Kidney (tissue), 13 donors: ENCODE measurements at regions not wholly inside any gene's neighbourhood (a gene's known extent, or its start where the extent isn't known, plus 50 kb on each side); places are given as distances from the start of the nearest gene placed in this dataset.

Experiments
- DNase-seq, 5 donors: peaks; one replicate each; pipeline ENCODE4 v3.0.0-alpha.2; 2013 to 2020
- FAIRE-seq: peaks from 2 replicates; lab custom pipeline; 2012; peaks lifted over from hg19 to GRCh38; lab: Jason Lieb, UNC
- H3K27ac ChIP-seq, 2 donors: one replicate each; pipeline ENCODE4 v1.7.0; 2013; ENCODE audit warnings: low read depth in 2 of 2, low read length in 2 of 2, inconsistent platforms in 1 of 2
- H3K27me3 ChIP-seq: one replicate; pipeline ENCODE4 v1.7.1; 2013; ENCODE audit warnings: low read length, inconsistent platforms; ENCODE audit not compliant: control insufficient read depth, insufficient read depth
- H3K36me3 ChIP-seq, 3 donors: one replicate each; pipeline versions ENCODE4 v1.7.0 to v1.7.1; 2013; ENCODE audit warnings: low read length in 3 of 3, control low read depth in 1 of 3, inconsistent platforms in 1 of 3; ENCODE audit not compliant: insufficient read depth in 3 of 3, control insufficient read depth in 2 of 3
- H3K4me1 ChIP-seq, 3 donors: one replicate each; pipeline versions ENCODE4 v1.7.0 to v1.7.1; 2013; ENCODE audit warnings: low read length in 3 of 3, inconsistent platforms in 1 of 3, low read depth in 1 of 3; ENCODE audit not compliant: control insufficient read depth in 2 of 3, insufficient read depth in 2 of 3
- H3K4me3 ChIP-seq, 3 donors: one replicate each; pipeline versions ENCODE4 v1.7.0 to v1.8.1; 2013; ENCODE audit warnings: low read length in 3 of 3, control low read depth in 1 of 3, inconsistent platforms in 1 of 3
- H3K9ac ChIP-seq, 3 donors: one replicate each; pipeline versions ENCODE4 v1.7.0 to v1.7.1; 2013; ENCODE audit warnings: low read length in 3 of 3, control low read depth in 1 of 3, inconsistent platforms in 1 of 3
- H3K9me3 ChIP-seq, 3 donors: one replicate each; pipeline versions ENCODE4 v1.7.0 to v1.7.1; 2013; ENCODE audit warnings: low read length in 3 of 3, control low read depth in 1 of 3, inconsistent platforms in 1 of 3; ENCODE audit not compliant: control insufficient read depth in 2 of 3, insufficient read depth in 1 of 3
- intact Hi-C: fragments of 100-400 bp; cut with DNase I; formaldehyde crosslinking; loops from one replicate; pipeline ENCODE4 v1.11.1; 2022
- TF ChIP-seq, protein P1 (sequence below): IDR thresholded peaks from 3 replicates; pipeline ENCODE4 v1.5.1; 2012; ENCODE audit warnings: mild to moderate bottlenecking, moderate library complexity, borderline replicate concordance; ENCODE audit not compliant: insufficient read depth; ENCODE audit errors: extremely low read depth
- donor health status: control.
- donor health status: control.
- donor health status: control.
- donor health status: control.
- donor health status: control.
- donor health status: DM: yes; HTN: yes; CAD: no.
- donor health status: Normal renal cell carcinoma (clear cell type).

DNA sequence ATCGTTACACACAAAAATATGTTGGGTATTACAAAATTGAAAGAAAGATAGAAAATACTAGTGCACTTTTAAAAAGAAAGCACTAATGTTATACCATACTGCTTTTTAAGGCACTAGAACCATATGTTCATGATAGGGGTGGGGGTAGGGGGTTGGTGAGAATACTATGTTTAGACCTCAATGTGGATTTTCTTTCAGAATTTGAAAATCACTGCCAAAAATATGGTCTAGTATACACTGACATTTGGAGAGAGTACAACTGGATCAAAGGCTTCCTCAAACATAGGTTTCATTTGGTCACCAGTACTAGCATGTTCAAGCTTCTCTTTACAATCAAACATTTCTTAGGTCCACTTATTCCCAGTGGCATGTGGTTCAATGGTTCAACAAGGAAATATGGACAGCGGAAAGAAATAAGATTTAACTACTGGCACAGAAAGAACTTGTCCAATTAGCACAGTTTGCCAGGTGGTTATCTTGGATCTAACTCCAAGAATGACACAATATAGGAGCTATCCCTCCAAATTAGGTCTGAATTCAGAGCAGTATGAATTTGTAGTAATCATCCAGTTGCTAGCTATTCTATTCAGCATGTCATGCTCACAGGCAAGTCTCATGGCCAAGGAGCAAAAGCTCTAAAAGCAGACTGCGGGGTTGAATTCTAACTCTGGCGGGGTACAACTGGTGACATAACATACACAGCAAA is 139.3 kb downstream of the SLC24A2 start:
- Histone ChIP-seq H3K27me3 (no peaks in the 10 kb centered on the region), H3K9ac (no peak overlapping the region), H3K4me3 (no peak overlapping the region), H3K9me3 (no peaks in the 10 kb centered on the region), H3K27ac (no peak overlapping the region), H3K4me1 (no peaks in the 10 kb centered on the region), H3K36me3 (no peaks in the 10 kb centered on the region)
- TF ChIP-seq, protein P1, sequence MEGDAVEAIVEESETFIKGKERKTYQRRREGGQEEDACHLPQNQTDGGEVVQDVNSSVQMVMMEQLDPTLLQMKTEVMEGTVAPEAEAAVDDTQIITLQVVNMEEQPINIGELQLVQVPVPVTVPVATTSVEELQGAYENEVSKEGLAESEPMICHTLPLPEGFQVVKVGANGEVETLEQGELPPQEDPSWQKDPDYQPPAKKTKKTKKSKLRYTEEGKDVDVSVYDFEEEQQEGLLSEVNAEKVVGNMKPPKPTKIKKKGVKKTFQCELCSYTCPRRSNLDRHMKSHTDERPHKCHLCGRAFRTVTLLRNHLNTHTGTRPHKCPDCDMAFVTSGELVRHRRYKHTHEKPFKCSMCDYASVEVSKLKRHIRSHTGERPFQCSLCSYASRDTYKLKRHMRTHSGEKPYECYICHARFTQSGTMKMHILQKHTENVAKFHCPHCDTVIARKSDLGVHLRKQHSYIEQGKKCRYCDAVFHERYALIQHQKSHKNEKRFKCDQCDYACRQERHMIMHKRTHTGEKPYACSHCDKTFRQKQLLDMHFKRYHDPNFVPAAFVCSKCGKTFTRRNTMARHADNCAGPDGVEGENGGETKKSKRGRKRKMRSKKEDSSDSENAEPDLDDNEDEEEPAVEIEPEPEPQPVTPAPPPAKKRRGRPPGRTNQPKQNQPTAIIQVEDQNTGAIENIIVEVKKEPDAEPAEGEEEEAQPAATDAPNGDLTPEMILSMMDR, result no peak
- FAIRE-seq (no peak), DNase-seq (no peak)
- intact Hi-C loops, result no loop called here

DNA sequence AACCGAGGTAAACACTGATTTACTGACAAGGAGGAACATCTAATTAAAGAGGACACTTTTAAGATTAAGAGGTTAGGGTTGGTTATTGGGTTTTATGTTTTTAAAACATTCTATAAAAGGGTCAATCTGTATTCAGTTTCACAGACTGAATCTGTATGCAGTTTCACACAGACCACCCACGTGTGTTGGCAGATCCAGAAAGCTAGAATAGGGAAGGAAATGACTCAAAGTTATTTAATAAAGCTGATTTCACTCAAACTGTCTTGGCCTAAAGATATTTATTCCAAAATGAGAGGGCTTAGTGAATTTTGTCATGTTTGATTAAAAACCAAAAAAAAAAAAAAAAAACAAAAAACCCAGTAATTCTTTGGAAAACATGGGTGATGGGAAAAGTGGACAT is 140.2 kb downstream of the SLC24A2 start:
- Histone ChIP-seq H3K4me3 (no peak overlapping the region), H3K27ac (no peak overlapping the region), H3K36me3 (no peaks in the 10 kb centered on the region), H3K9ac (no peak overlapping the region), H3K4me1 (no peaks in the 10 kb centered on the region), H3K27me3 (no peaks in the 10 kb centered on the region), H3K9me3 (no peaks in the 10 kb centered on the region)
- intact Hi-C loops, result no loop called here
- no peak for FAIRE-seq
- TF ChIP-seq, protein P1, result no peak
- DNase-seq, result peak in 1 of 5 donors; percentile 13

DNA sequence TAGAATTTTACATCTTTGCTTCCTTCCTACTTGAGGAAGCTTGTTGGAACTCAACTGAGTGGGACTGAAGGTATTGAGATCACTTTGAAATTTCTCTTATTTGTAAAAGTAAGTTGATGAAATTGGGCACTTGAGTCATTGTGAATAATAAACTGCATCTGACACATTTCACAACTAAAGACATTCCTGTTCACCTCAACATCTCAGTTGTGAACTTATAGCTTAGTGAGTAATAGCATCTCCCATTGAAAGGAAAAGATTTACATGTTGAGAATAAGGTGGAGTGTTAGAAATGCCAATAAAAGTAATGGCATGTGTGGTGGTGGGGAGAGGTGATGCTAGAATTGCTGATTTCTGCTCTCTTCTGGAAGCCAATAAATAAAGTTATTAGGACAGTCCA is 145.0 kb downstream of the SLC24A2 start:
- Histone ChIP-seq H3K27ac (no peak overlapping the region), H3K9ac (no peak overlapping the region), H3K27me3 (no peaks in the 10 kb centered on the region), H3K36me3 (no peaks in the 10 kb centered on the region), H3K4me1 (no peaks in the 10 kb centered on the region), H3K9me3 (no peaks in the 10 kb centered on the region), H3K4me3 (no peak overlapping the region)
- no peak for FAIRE-seq
- DNase-seq, result no peak
- TF ChIP-seq, protein P1, result no peak
- intact Hi-C loops, result no loop called here
